ENCODE measurements at regions not wholly inside any gene's neighbourhood (a gene's known extent, or its start where the extent isn't known, plus 50 kb on each side); places are given as distances from the start of the nearest gene placed in this dataset.

DNA sequence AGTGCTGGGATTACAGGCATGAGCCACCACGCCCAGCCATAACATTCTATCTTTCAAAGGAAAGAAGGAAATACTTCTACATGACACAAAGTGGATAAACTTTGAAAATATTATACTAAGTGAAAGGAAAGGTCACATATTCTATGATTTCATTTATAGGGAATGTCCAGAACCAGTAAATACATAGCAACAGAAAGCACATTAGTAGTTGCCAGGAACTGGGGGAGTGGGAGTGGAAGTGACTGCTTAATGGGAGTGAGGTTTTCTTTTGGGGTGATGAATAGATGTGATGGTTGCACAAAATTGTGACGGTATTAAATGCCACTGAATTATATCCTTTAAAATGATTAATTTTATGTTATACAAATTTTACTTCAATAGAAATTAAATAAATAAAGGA is 95.7 kb upstream of the IL15 start:
- DNase-seq (ENCODE audit: low read depth in 1 of 2, low spot score in 2 of 2) (no peak), FAIRE-seq (no peak)
- no peaks in the 10 kb centered on the region for H3K79me1 ChIP-seq (ENCODE audit: low read depth, low read length)
- H3K36me3 ChIP-seq (ENCODE audit: control insufficient read depth in 2 of 4, insufficient read depth in 4 of 4, low read length in 3 of 4): no peaks in the 10 kb centered on the region
- WGBS, 2 experiments (ENCODE audit: extremely low coverage in 1 of 2, insufficient coverage in 1 of 2, insufficient read length in 1 of 2, insufficient replicate concordance in 2 of 2, low coverage in 1 of 2, low lambda C conversion rate in 2 of 2, missing lambda C conversion rate in 1 of 2): 89% methylated on average over 2 of the region's 2 CpGs; no CpG with 5 or more reads in 1 of the 2 experiments
- no peak overlapping the region for H4K8ac ChIP-seq (ENCODE audit: extremely low read depth, insufficient read depth, low read length)
- 0 out of 4 replicates have a peak, but pooled peaks cover 0 to 5% of the 10 kb centered on the region in 2 experiments for H3K9me3 ChIP-seq (ENCODE audit: insufficient read depth in 2 of 2, low read depth in 1 of 2, low read length in 1 of 2)
- no peaks in the 10 kb centered on the region for H3K23me2 ChIP-seq (ENCODE audit: low read depth, low read length)
- H2BK12ac ChIP-seq (ENCODE audit: low read depth, low read length): no peak overlapping the region
- H3K79me2 ChIP-seq (ENCODE audit: control insufficient read depth in 1 of 2, insufficient read depth in 2 of 2, low read length in 2 of 2): no peaks in the 10 kb centered on the region
- no peak overlapping the region for H4K91ac ChIP-seq (replicated peaks; ENCODE audit: insufficient read length, low read length)
- no peak overlapping the region for H2BK120ac ChIP-seq (replicated peaks; ENCODE audit: low read depth, low read length)
- no peak overlapping the region for H3K9ac ChIP-seq (replicated peaks in 1 of 4; ENCODE audit: extremely low read depth in 1 of 4, low read depth in 3 of 4, low read length in 3 of 4)
- no peak overlapping the region for H3K4ac ChIP-seq (replicated peaks; ENCODE audit: insufficient read length, low read depth, low read length)
- POLR2A ChIA-PET (ENCODE audit: partially characterized antibody): no interaction called here
- no peaks in the 10 kb centered on the region for H3K4me1 ChIP-seq (replicated peaks in 1 of 4; ENCODE audit: control insufficient read depth in 3 of 4, insufficient read depth in 4 of 4, low read length in 3 of 4)
- H2BK5ac ChIP-seq (ENCODE audit: low read depth, low read length): no peak overlapping the region
- H4K20me1 ChIP-seq (replicated peaks in 1 of 2; ENCODE audit: control insufficient read depth in 1 of 2, insufficient read depth in 2 of 2, low read length in 2 of 2): no peaks in the 10 kb centered on the region
- no peak overlapping the region for H3K4me3 ChIP-seq (ENCODE audit: extremely low read depth in 1 of 4, insufficient read depth in 2 of 4, low read depth in 3 of 4, low read length in 4 of 4)
- CTCF ChIA-PET (ENCODE audit: partially characterized antibody): no interaction called here
- H2AFZ ChIP-seq (ENCODE audit: low read length): no peak overlapping the region
- no peaks in the 10 kb centered on the region for H3K27me3 ChIP-seq (replicated peaks in 1 of 4; ENCODE audit: control insufficient read depth in 3 of 4, extremely low read depth in 1 of 4, insufficient read depth in 3 of 4, low read length in 3 of 4)
- no peak overlapping the region for H2AK5ac ChIP-seq (ENCODE audit: low read depth, low read length)
- no peak overlapping the region for H3K18ac ChIP-seq (ENCODE audit: extremely low read depth, low read length)
- TF ChIP-seq BRCA1 (IDR thresholded peaks at IDR 0.05; ENCODE audit: low read depth, low read length) (no peak), BCL11A (IDR thresholded peaks at IDR 0.05; ENCODE audit: low read depth in 2 of 2, low read length in 2 of 2) (no peak), TAF7 (optimal IDR thresholded peaks at IDR 0.05; ENCODE audit: borderline replicate concordance, low read depth, low read length) (no peak), CEBPB (IDR thresholded peaks at IDR 0.05; ENCODE audit: low read depth, low read length) (no peak), CBX5 (IDR thresholded peaks at IDR 0.05; ENCODE audit: low read depth, low read length) (no peak), MAFK (IDR thresholded peaks at IDR 0.05; ENCODE audit: low read depth, low read length) (no peak), SIN3A (conservative IDR thresholded peaks at IDR 0.05 in 1 of 2, IDR thresholded peaks at IDR 0.05 in 1 of 2; ENCODE audit: low read depth in 1 of 2, low read length in 2 of 2) (no peak), CBX8 (IDR thresholded peaks at IDR 0.05; ENCODE audit: borderline replicate concordance, low read depth, low read length) (no peak)
- TF ChIP-seq, protein P1, sequence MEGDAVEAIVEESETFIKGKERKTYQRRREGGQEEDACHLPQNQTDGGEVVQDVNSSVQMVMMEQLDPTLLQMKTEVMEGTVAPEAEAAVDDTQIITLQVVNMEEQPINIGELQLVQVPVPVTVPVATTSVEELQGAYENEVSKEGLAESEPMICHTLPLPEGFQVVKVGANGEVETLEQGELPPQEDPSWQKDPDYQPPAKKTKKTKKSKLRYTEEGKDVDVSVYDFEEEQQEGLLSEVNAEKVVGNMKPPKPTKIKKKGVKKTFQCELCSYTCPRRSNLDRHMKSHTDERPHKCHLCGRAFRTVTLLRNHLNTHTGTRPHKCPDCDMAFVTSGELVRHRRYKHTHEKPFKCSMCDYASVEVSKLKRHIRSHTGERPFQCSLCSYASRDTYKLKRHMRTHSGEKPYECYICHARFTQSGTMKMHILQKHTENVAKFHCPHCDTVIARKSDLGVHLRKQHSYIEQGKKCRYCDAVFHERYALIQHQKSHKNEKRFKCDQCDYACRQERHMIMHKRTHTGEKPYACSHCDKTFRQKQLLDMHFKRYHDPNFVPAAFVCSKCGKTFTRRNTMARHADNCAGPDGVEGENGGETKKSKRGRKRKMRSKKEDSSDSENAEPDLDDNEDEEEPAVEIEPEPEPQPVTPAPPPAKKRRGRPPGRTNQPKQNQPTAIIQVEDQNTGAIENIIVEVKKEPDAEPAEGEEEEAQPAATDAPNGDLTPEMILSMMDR (IDR thresholded peaks at IDR 0.05; ENCODE audit: control extremely low read depth in 1 of 3, insufficient read depth in 1 of 3, low read depth in 1 of 3, low read length in 3 of 3): no peak
- TF ChIP-seq, protein P2, sequence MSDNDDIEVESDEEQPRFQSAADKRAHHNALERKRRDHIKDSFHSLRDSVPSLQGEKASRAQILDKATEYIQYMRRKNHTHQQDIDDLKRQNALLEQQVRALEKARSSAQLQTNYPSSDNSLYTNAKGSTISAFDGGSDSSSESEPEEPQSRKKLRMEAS (IDR thresholded peaks at IDR 0.05): no peak
- no peak overlapping the region for H3K4me2 ChIP-seq (ENCODE audit: insufficient read depth in 1 of 2, low read depth in 2 of 2, low read length in 2 of 2)
- H3K23ac ChIP-seq (ENCODE audit: insufficient read length): no peak overlapping the region
- H2BK20ac ChIP-seq (ENCODE audit: low read length): no peak overlapping the region
- H2BK15ac ChIP-seq (ENCODE audit: low read length): no peak overlapping the region
- no peak overlapping the region for H3K14ac ChIP-seq (ENCODE audit: insufficient read length)
- no peak overlapping the region for H3K27ac ChIP-seq (ENCODE audit: low read depth, low read length)
- no peak overlapping the region for H3K56ac ChIP-seq (replicated peaks; ENCODE audit: insufficient read length, low read depth, low read length)
- no peak overlapping the region for H4K5ac ChIP-seq (ENCODE audit: insufficient read length, low read depth, low read length)

All from H1 (cell line).